ENCODE measurements at regions not wholly inside any gene's neighbourhood (a gene's known extent, or its start where the extent isn't known, plus 50 kb on each side); places are given as distances from the start of the nearest gene placed in this dataset.

- TF ChIP-seq CEBPB (IDR thresholded peaks at IDR 0.05) (no peak), EGR1 (IDR thresholded peaks at IDR 0.05) (no peak), YY1 (IDR thresholded peaks at IDR 0.05; ENCODE audit: low read depth) (no peak)
Measured at GRCh38 chr3:43178891-43179366, 73.0 kb upstream of the POMGNT2 start.

- TF ChIP-seq EGR1 (IDR thresholded peaks at IDR 0.05) = no peak
Measured at GRCh38 chr3:43177085-43177484, 71.2 kb upstream of the POMGNT2 start.

GRCh38 chr3:43176666-43177065, 70.8 kb upstream of the POMGNT2 start:
- no peak for TF ChIP-seq TAF1 (IDR thresholded peaks at IDR 0.05; ENCODE audit: low read depth)
- TF ChIP-seq CEBPB (IDR thresholded peaks at IDR 0.05) = no peak
- no peak for TF ChIP-seq REST (IDR thresholded peaks at IDR 0.05; ENCODE audit: low read depth)
- no peak for TF ChIP-seq FOXM1 (IDR thresholded peaks at IDR 0.05; ENCODE audit: borderline replicate concordance, low read depth)
- TF ChIP-seq USF1 (IDR thresholded peaks at IDR 0.05) = no peak
- no peak for TF ChIP-seq EGR1 (IDR thresholded peaks at IDR 0.05)
- TF ChIP-seq NFIC (IDR thresholded peaks at IDR 0.05) = no peak
- TF ChIP-seq CREB1 (IDR thresholded peaks at IDR 0.05; ENCODE audit: low read depth) = no peak
- no peak for TF ChIP-seq EP300 (IDR thresholded peaks at IDR 0.05; ENCODE audit: borderline replicate concordance)
- no peak for TF ChIP-seq RAD21 (IDR thresholded peaks at IDR 0.05; ENCODE audit: low read depth)

- TF ChIP-seq USF1 (IDR thresholded peaks at IDR 0.05) = no peak
- no peak for TF ChIP-seq TCF12 (IDR thresholded peaks at IDR 0.05; ENCODE audit: low read depth)
- no peak for TF ChIP-seq CREB1 (IDR thresholded peaks at IDR 0.05; ENCODE audit: low read depth)
- no peak for TF ChIP-seq YY1 (IDR thresholded peaks at IDR 0.05; ENCODE audit: low read depth)
Measured at GRCh38 chr3:43175541-43175940, 69.7 kb upstream of the POMGNT2 start.

GRCh38 chr3:43173949-43174348, 68.1 kb upstream of the POMGNT2 start:
- TF ChIP-seq TEAD4 (IDR thresholded peaks at IDR 0.05) = no peak
- TF ChIP-seq EP300 (IDR thresholded peaks at IDR 0.05; ENCODE audit: borderline replicate concordance) = no peak
- TF ChIP-seq TAF1 (IDR thresholded peaks at IDR 0.05; ENCODE audit: low read depth) = no peak
- no peak for TF ChIP-seq YY1 (IDR thresholded peaks at IDR 0.05; ENCODE audit: low read depth)
- no peak for TF ChIP-seq NFIC (IDR thresholded peaks at IDR 0.05)
- no peak for TF ChIP-seq EGR1 (IDR thresholded peaks at IDR 0.05)
- TF ChIP-seq ZBTB7A (IDR thresholded peaks at IDR 0.05; ENCODE audit: low read depth) = no peak
- TF ChIP-seq CEBPB (IDR thresholded peaks at IDR 0.05) = no peak
- no peak for TF ChIP-seq USF1 (IDR thresholded peaks at IDR 0.05)
- TF ChIP-seq FOXM1 (IDR thresholded peaks at IDR 0.05; ENCODE audit: borderline replicate concordance, low read depth) = no peak
- no peak for TF ChIP-seq CREB1 (IDR thresholded peaks at IDR 0.05; ENCODE audit: low read depth)
- TF ChIP-seq REST (IDR thresholded peaks at IDR 0.05; ENCODE audit: low read depth) = no peak
- TF ChIP-seq MAX (IDR thresholded peaks at IDR 0.05) = no peak
- TF ChIP-seq RAD21 (IDR thresholded peaks at IDR 0.05; ENCODE audit: low read depth) = no peak
- TF ChIP-seq TCF12 (IDR thresholded peaks at IDR 0.05; ENCODE audit: low read depth) = no peak

- TF ChIP-seq EP300 (IDR thresholded peaks at IDR 0.05; ENCODE audit: borderline replicate concordance) (no peak), FOXM1 (IDR thresholded peaks at IDR 0.05; ENCODE audit: borderline replicate concordance, low read depth) (no peak), USF1 (IDR thresholded peaks at IDR 0.05) (no peak), MAX (IDR thresholded peaks at IDR 0.05) (no peak), CREB1 (IDR thresholded peaks at IDR 0.05; ENCODE audit: low read depth) (no peak), CEBPB (IDR thresholded peaks at IDR 0.05) (no peak), TAF1 (IDR thresholded peaks at IDR 0.05; ENCODE audit: low read depth) (no peak), ZBTB7A (IDR thresholded peaks at IDR 0.05; ENCODE audit: low read depth) (no peak), RAD21 (IDR thresholded peaks at IDR 0.05; ENCODE audit: low read depth) (no peak)
Measured at GRCh38 chr3:43171748-43172147, 65.9 kb upstream of the POMGNT2 start.

All from Ishikawa (cell line).